ENCODE measurements at regions not wholly inside any gene's neighbourhood (a gene's known extent, or its start where the extent isn't known, plus 50 kb on each side); places are given as distances from the start of the nearest gene placed in this dataset.

- DNase-seq = no peak
These were observed 717.9 kb upstream of the CXADR start for GRCh38 chr21:16794950-16795349.

DNA sequence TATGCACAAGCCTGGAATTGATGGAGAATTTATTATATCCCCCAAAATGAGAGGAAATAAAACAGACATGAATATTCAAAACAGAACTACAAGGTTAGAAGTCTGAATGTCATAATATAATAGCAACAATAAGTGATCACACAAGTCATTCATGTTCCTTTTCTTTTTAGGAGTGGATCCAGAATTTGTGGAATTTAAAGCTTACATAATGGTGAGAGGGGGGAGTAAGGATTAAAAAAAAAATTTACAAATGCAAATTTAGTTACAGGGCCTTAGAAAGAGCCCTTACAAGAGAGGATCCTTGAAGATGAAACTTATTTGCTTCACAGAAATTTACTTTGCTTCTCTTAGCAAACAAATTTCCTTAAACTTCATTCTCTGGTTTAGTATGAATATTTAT is 716.1 kb upstream of the CXADR start:
- no peak for DNase-seq

DNA sequence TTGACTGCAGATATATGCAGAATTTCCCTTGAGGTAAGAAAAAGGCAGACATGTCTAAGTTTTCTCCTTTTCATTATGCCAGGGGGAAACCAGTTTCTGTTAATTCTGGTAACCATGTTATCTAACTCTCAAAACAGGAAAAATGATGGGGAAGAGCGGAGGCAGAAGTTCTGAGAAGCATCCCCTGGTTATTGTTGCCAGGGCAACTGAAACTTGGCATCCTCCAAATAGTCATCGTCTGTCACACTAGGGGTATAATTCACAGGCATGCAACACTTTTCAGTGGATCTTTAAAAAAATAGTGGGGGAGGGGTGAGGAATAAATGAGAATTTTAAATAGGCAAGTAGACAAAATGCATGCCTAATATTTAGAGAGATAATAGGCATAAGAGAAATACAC is 715.3 kb upstream of the CXADR start:
- no peak for DNase-seq

DNA sequence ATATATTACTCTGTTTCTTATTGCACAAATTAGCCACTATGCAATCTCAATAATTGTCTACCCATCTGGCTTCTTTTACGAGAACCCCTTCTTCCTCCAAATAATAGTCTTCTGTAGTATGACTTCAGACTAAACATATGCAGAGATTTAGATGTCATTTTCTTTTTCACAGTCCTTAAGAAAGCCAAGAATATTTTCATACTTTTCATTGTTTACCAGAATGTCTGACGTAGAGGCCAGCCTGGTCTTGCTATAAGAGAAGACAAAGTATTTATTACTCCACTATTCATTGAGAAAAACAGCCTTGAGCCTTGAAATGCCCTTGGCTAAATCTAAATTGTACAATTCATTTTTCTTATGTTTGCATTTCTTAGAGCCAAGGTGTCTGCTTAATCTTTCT is 714.9 kb upstream of the CXADR start:
- no peak for DNase-seq

GRCh38 chr21:16800536-16801275 is 712.1 kb upstream of the CXADR start:
- no peak for DNase-seq

DNA sequence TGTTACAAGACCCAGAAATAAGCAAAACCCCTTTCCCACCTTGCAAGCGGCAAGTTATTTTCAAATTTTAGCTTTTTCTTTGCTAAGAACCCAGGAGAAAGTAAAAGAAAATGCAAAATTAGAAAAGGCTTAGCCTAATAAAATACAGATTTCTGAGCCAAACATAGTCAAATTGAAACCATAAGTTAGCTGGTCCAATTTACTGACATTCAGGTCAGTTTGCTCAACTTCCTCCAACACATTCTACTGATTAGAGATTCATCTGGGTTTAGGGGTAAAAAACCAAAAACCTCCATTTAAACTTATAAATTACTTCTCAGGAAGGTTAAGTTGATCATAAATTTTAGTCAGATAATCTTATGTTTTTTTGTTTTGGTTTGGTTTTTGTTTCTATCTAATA is 701.8 kb upstream of the CXADR start:
- DNase-seq = no peak

- DNase-seq = no peak
These were observed 700.9 kb upstream of the CXADR start for GRCh38 chr21:16811970-16812369.

GRCh38 chr21:16815243-16815642 is 697.6 kb upstream of the CXADR start:
- DNase-seq = no peak

- DNase-seq = no peak
These were observed 691.3 kb upstream of the CXADR start for GRCh38 chr21:16821588-16821987.

- DNase-seq = no peak
These were observed 683.3 kb upstream of the CXADR start for GRCh38 chr21:16829532-16829931.

DNA sequence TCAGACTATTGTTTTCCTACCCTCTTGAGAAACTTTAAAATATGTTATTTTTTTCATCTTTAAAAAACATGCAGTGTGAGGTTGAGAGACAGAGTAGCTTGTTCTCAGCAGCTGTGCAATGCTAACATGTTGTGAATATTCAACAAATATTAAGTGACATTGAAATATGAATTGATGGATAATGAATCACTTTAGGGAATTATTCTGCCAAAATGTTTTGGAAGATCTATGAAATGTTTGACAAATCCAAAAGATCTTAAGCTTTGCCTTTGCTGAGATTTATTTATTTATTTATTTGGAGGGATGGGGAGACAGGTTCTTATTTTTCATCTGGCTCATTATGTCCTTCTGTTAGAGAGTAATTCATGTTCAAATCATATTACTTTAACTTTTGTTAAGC is 680.1 kb upstream of the CXADR start:
- DNase-seq = no peak

DNA sequence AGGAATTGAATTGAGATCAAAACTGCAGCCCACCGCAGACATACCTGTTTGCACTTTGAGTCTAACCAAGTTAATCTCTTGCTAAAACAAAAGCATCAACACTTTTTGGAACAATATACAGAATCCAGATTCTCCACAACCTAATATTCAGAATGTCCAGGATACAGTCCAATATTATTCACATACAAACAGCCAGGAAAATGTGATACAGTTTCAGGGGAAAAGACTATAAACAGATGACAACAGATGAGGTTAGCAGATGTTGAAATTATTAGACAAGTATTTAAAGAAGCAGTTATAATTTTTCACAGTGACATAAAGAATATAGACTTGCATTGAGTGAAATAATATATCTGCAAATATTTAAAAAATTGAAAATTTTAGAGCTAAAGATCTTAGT is 678.1 kb upstream of the CXADR start:
- no peak for DNase-seq

DNA sequence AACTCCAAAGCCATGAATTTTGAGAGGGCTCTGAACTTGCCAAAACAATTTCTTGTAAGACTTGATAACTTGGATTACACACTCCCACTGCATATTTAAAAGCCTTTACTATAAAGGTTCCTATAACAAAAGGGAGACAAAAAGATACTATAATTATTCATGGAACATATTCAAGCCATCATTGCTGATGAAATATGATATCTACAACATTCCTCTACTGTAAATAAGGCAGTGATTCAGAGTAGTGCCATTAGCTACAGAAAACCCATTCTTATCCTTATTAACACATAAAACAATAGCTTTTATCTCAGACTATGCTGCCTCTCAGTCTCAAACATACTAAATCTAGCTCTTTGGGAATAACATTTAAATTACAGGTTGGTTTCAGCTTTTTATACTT is 675.5 kb upstream of the CXADR start:
- no peak for DNase-seq

GRCh38 chr21:16837721-16838120 is 675.1 kb upstream of the CXADR start:
- no peak for DNase-seq

- DNase-seq = no peak
These were observed 674.5 kb upstream of the CXADR start for GRCh38 chr21:16838331-16838730.

- no peak for DNase-seq
These were observed 672.3 kb upstream of the CXADR start for GRCh38 chr21:16840538-16840937.

- DNase-seq = no peak
These were observed 670.7 kb upstream of the CXADR start for GRCh38 chr21:16841975-16842695.

DNA sequence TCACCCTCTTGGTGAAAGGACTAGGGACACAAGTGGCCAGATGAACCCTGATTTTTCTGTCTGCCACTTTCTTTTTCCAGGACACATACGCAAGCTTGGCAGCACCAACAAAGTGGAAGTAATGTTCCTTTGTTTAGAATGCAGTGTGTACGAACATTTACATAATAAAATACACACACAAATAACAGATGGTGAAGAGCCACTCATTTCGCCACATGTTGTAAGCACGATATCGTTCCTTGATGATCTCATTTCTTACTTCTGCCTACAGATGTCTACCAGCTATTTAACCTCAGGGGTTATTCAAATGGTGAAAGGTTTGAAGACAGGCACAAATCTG is 670.2 kb upstream of the CXADR start:
- no peak for DNase-seq

GRCh38 chr21:16847211-16847610 is 665.6 kb upstream of the CXADR start:
- no peak for DNase-seq

DNA sequence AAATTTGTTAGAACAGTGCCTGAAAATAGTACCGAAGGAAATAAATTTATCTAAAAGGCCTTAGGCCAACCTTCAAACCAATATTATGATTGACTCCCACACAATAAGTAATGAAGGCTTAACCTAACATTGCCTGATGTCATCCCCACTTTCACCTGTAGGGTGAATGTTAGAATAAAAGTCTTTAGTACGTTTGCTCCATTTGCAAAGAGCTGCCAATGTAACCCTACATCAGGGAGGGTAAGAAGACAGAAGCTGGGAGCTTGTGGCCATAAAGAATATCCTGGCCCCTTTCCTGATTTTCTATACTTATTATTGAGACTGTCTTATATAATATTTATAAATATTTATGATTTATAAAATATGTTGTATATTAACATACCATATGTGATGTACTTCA is 661.8 kb upstream of the CXADR start:
- no peak for DNase-seq

GRCh38 chr21:16855164-16855667 is 657.6 kb upstream of the CXADR start:
- DNase-seq = no peak

- no peak for DNase-seq
These were observed 649.4 kb upstream of the CXADR start for GRCh38 chr21:16863362-16863905.

GRCh38 chr21:16863908-16864307 is 648.9 kb upstream of the CXADR start:
- DNase-seq = no peak

GRCh38 chr21:16865632-16866031 is 647.2 kb upstream of the CXADR start:
- no peak for DNase-seq
